AG08396 (cell line): ENCODE measurements at regions not wholly inside any gene's neighbourhood (a gene's known extent, or its start where the extent isn't known, plus 50 kb on each side); places are given as distances from the start of the nearest gene placed in this dataset.
A peak's percentile ranks its signal among the peaks of the same experiment; 100 is the strongest.
"Not testable (repeated sequence)": the region's sequence is repeated elsewhere in the genome, so short reads cannot be mapped to it uniquely, and the experiment has no call there.

Experiments
- DNase-seq: peaks from one replicate; pipeline ENCODE4 v3.0.0; 2012; ENCODE audit warnings: low spot score, mixed read lengths

- DNase-seq = no peak
Observed at GRCh38 chr20:10109641-10110040, 74.9 kb downstream of the ANKEF1 start.

GRCh38 chr20:10110151-10110550 is 75.4 kb downstream of the ANKEF1 start:
- DNase-seq = no peak

GRCh38 chr20:10111139-10111958 is 76.6 kb downstream of the ANKEF1 start:
- no peak for DNase-seq

GRCh38 chr20:10111959-10112250 is 77.1 kb downstream of the ANKEF1 start:
- no peak for DNase-seq

GRCh38 chr20:10113746-10114145 is 79.0 kb downstream of the ANKEF1 start:
- DNase-seq = no peak

- DNase-seq = no peak
Observed at GRCh38 chr20:10114598-10114997, 79.8 kb downstream of the ANKEF1 start.

GRCh38 chr20:10115021-10115420 is 80.2 kb downstream of the ANKEF1 start:
- DNase-seq = peak; percentile 45

GRCh38 chr20:10119336-10119735 is 84.5 kb downstream of the ANKEF1 start:
- no peak for DNase-seq

- DNase-seq = not testable (repeated sequence)
Observed at GRCh38 chr20:10124883-10125282, 90.1 kb downstream of the ANKEF1 start.

- DNase-seq = no peak
Observed at GRCh38 chr20:10125757-10126156, 91.0 kb downstream of the ANKEF1 start.

- no peak for DNase-seq
Observed at GRCh38 chr20:10129749-10130148, 88.9 kb upstream of the SNAP25 start.

GRCh38 chr20:10131732-10132345 is 86.8 kb upstream of the SNAP25 start:
- DNase-seq = peak; percentile 69

GRCh38 chr20:10132387-10132786 is 86.2 kb upstream of the SNAP25 start:
- no peak for DNase-seq

- DNase-seq = no peak
Observed at GRCh38 chr20:10133532-10133931, 85.1 kb upstream of the SNAP25 start.

GRCh38 chr20:10134176-10134575 is 84.5 kb upstream of the SNAP25 start:
- no peak for DNase-seq

- no peak for DNase-seq
Observed at GRCh38 chr20:10135438-10135837, 83.2 kb upstream of the SNAP25 start.

GRCh38 chr20:10137032-10137431 is 81.6 kb upstream of the SNAP25 start:
- no peak for DNase-seq

GRCh38 chr20:10137533-10137932 is 81.1 kb upstream of the SNAP25 start:
- DNase-seq = no peak

GRCh38 chr20:10157549-10157948 is 61.1 kb upstream of the SNAP25 start:
- DNase-seq = no peak

GRCh38 chr20:10167040-10167439 is 51.6 kb upstream of the SNAP25 start:
- DNase-seq = no peak

GRCh38 chr20:10167594-10167993 is 51.0 kb upstream of the SNAP25 start:
- no peak for DNase-seq
